ENCODE measurements at regions not wholly inside any gene's neighbourhood (a gene's known extent, or its start where the extent isn't known, plus 50 kb on each side); places are given as distances from the start of the nearest gene placed in this dataset.
"Not testable (repeated sequence)": the region's sequence is repeated elsewhere in the genome, so short reads cannot be mapped to it uniquely, and the experiment has no call there.

DNA sequence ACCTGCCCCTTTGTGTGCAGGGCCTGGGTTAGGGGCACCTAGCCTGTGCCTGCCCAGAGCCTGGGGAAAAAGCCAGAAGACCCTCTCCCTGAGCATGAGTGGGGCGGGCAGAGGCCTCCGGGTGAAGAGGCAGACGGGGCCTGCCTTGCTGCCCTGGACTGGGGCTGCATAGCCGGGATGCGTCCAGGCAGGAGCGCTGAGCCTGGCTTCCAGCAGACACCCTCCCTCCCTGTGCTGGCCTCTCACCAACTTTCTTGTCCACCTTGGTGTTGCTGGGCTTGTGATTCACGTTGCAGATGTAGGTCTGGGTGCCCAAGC lies 216.1 kb downstream of the TMEM121 start:
- no peak overlapping the region for H3K4me3 ChIP-seq (ENCODE audit: low read depth, low read length)
- TF ChIP-seq, protein P1, sequence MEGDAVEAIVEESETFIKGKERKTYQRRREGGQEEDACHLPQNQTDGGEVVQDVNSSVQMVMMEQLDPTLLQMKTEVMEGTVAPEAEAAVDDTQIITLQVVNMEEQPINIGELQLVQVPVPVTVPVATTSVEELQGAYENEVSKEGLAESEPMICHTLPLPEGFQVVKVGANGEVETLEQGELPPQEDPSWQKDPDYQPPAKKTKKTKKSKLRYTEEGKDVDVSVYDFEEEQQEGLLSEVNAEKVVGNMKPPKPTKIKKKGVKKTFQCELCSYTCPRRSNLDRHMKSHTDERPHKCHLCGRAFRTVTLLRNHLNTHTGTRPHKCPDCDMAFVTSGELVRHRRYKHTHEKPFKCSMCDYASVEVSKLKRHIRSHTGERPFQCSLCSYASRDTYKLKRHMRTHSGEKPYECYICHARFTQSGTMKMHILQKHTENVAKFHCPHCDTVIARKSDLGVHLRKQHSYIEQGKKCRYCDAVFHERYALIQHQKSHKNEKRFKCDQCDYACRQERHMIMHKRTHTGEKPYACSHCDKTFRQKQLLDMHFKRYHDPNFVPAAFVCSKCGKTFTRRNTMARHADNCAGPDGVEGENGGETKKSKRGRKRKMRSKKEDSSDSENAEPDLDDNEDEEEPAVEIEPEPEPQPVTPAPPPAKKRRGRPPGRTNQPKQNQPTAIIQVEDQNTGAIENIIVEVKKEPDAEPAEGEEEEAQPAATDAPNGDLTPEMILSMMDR (IDR thresholded peaks at IDR 0.05; ENCODE audit: low read depth, low read length), result no peak

DNA sequence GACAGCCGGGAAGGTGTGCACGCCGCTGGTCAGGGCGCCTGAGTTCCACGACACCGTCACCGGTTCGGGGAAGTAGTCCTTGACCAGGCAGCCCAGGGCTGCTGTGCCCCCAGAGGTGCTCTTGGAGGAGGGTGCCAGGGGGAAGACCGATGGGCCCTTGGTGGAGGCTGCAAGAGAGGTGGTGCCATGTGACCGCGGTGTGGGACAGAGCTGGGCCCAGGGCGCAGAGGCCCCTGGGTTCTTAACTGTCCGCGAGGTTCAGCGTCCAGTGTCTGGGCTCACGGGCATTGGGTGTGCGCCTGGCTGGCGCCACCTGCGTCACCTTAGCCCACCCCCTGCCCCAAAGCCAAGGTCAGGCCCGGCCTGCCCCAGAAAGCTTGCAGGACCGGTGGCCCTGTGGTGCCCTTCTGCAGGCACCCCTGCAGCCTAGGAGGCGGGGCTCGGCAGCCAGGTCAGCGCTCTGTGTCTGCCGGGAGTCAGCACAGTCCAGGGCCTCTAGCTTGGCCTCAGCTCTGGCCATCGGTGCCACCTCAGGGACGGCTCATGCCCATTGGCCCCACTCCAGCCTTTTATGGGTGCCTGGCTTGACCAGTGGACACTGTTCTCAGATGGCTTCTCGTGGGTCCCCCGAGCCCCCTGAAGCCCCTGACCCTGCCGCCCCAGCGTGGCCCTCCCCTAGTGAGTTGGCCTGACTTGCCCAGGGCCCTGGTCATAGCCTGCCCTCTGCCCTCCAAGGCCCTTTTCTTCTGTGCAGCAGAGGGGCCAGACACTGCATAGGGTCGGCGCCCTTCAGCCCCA lies 216.7 kb downstream of the TMEM121 start:
- not testable (repeated sequence) for H3K4me3 ChIP-seq (ENCODE audit: low read depth, low read length)

DNA sequence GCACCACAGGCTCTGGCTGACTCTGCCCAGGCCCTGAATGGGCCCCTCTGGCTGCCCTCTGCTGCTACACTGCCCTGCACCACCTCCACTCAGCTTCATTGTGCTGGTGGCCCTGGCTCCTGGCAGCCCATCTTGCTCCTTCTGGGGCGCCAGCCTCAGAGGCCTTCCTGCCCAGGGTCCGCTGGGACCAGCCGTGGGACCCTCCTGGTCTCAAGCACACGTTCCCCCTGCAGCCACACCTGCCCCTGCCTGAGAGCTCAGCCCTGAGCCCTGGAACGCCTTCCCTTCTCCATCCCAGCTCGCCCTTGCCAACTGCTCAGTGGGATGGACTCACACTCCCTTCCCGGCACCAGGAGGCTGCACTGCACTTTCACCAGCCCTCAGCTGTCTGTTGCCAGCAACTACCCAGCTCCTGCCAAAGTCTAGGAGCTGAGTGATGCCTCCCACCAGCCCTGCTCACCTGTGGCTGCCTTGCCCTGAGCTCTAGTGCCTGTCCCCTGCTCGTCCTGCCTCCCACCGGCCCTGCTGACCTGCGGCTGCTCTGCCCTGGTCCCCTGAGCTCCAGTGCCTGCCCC lies 217.9 kb downstream of the TMEM121 start:
- not testable (repeated sequence) for H3K4me3 ChIP-seq (ENCODE audit: low read depth, low read length)

DNA sequence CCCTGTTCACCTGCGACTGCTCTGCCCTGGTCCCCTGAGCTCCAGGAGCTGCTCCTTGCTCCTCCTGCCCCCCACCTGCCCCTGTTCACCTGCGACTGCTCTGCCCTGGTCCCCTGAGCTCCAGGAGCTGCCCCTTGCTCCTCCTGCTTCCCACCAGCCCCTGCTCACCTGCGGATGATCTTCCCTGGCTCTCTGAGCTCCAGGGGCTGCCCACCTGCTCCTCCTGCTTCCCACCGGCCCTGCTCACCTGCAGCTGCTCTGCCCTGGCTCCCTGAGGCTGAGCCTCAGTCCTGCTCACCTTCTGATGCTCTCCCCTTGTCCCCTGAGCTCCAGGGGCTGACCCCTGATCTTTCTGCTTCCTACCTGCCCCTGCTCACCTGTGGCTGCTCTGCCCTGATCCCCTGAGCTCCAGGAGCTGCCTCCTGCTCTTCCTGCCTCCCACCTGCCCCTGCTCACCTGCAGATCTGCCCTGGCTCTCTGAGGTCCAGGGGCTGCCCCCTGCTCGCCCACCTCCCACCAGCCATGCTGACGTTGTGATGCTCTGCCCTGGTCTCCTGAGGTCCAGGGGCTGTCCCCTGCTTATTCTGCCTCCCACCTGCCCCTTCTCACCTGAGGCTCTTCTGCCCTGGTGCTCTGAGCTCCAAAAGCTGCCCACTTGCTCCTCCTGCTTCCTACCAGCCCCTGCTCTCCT lies 219.2 kb downstream of the TMEM121 start:
- no peak overlapping the region for H3K4me3 ChIP-seq (ENCODE audit: low read depth, low read length)
- TF ChIP-seq, protein P1 (IDR thresholded peaks at IDR 0.05; ENCODE audit: low read depth, low read length), result no peak

DNA sequence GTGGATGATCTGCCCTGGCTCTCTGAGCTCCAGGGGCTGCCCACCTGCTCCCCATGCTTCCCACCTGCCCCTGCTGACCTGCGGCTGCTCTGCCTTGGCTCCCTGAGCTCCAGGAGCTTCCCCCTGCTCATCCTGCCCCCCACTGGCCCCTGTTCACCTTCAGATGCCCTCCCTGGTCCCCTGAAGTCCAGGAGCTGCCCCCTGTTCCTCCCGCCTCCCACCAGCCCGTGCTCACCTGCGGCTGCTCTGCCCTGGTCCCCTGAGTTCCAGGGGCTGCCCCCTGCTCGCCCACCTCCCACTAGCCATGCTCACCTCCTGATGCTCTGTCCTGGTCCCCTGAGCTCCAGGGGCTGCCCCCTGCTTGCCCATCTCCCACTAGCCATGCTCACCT lies 219.7 kb downstream of the TMEM121 start:
- TF ChIP-seq, protein P1 (IDR thresholded peaks at IDR 0.05; ENCODE audit: low read depth, low read length), result no peak
- H3K4me3 ChIP-seq (ENCODE audit: low read depth, low read length), result no peak overlapping the region

DNA sequence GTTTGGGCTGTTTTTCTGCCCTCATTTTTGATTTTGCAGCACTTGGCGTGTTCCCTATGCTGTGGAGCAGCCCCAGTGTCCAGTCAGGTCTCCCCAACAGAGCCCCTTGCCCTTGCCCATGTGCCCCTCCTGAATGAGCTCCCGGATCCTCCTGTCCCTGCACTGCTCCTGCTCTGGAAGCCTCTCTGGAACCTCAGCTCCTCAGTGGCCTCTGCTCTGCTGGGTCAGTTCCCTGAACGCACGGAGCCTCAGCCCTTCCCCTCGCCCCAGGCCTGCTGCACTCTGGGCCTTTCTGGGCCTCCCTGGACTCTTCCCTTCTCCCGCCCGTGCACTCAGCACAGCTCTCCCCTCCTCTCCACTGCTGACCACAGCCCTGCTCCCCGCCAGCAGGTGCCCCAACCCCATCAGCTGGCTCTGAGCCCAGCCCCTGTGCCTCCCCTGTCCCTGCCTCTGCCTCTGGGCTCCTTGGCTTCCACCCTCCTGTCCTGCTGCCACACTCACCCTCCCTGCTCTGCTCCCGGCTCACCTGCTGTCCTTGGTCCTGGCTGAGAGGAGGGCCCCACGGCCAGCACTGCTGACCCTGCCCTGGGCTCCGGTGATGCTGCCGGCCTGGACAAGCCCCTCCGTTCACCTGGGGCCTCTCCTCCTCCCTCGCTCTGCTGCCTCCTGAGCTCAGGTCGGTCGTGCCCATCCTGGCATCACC lies 220.6 kb downstream of the TMEM121 start:
- not testable (repeated sequence) for H3K4me3 ChIP-seq (ENCODE audit: low read depth, low read length)

DNA sequence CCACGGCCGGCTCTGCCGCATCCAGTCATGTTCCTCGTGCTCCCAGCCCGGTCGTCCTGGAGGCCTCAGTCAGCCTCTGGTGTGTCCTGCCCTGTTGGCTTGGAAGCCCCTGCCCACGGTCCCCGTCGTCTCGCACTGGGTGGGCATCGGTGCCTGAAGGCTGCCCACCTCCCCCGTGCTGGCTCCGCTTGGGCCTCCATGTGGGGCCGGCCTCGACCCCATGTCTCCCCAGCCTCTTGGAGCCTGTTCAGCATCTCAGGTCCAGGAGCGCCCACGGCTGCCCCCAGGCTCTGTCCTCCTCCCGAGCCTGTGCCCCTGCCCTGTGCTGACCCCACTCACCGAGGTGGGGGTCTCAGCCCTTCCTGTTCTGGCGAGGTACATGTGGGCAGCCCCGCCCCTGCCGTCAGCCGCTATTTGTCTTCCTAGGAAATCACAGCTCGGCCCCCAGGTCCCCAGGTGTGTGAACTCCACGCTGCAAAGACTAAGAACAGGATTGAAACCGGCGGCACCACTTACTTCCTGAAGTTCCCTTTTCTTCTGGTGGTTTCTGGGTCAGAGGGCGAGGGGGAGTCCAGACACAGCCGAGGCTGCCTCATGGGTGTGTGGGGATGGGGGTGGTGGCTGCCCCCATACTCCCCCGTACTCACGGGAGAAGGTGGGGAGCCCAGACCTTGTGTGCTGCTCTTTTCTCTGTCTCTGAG lies 221.3 kb downstream of the TMEM121 start:
- not testable (repeated sequence) for H3K4me3 ChIP-seq (ENCODE audit: low read depth, low read length)

DNA sequence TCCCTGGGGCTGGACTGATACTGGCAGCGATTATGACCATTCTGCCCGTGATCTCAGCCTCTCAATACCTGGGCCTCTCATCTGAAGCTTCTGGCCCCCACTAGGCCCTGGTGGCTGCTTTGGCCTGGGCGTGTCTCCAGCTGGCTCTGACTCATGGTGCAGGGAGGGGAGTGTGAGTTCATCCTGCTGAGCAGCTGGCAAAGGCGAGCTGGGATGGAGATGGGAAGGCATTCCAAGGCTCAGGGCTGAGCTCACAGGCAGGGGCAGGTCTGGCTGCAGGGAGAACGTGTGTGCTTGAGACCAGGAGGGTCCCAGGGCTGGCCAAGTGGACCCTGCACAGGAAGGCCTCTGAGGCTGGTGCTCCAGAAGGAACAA lies 221.8 kb downstream of the TMEM121 start:
- TF ChIP-seq, protein P1 (IDR thresholded peaks at IDR 0.05; ENCODE audit: low read depth, low read length), result no peak
- H3K4me3 ChIP-seq (ENCODE audit: low read depth, low read length), result no peak overlapping the region

DNA sequence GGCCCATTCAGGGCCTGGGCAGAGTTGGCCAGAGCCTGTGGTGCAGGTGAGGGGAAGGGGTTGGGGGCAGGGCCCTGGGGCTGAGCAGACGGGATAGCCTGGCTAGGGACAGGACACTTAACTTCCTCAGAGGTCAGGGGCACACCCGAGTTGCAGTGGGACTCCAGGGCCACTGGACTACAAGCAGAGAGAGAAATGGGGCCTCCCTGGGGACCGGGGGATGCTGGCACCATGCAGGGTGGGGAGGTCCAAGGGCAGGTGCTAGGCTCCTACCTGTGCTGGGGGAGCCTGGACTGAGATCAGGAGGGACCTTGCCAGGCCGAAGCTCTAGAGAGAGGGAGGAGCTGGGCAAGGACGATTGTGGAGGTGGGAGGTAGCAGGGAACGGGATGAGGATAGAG lies 222.3 kb downstream of the TMEM121 start:
- not testable (repeated sequence) for H3K4me3 ChIP-seq (ENCODE audit: low read depth, low read length)

DNA sequence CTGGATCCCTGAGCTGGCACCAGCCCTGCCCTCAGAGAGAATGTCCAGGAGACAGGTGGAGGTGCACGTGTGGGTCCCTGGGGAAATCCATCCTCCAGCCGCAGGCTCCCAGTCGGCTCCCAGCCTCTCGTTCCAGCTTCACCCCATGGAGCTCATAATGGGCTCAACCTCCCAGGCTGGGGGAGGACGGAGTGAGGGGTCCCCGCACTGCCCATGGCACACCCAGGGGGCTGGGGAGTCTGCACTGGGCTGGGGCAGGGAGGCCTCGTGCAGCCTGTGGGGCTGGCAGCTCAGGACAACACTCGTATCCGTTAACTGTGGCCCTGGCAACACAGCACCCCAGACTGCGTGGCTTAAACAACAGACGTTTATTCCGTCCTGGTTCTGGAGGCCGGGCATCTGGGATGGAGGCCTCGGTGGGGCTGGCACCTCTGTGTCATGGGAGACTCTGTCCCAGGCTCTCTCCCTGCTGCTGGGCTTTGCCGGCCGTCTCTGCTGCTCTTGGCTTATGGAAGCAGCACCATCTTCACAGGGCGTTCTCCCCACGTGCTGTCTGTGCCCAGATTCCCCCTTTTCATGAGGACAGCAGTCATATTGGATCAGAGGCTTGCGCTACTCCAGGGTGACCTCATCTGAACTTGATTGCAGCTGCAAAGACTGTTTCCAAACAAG lies 223.6 kb downstream of the TMEM121 start:
- H3K4me3 ChIP-seq (ENCODE audit: low read depth, low read length), result not testable (repeated sequence)

DNA sequence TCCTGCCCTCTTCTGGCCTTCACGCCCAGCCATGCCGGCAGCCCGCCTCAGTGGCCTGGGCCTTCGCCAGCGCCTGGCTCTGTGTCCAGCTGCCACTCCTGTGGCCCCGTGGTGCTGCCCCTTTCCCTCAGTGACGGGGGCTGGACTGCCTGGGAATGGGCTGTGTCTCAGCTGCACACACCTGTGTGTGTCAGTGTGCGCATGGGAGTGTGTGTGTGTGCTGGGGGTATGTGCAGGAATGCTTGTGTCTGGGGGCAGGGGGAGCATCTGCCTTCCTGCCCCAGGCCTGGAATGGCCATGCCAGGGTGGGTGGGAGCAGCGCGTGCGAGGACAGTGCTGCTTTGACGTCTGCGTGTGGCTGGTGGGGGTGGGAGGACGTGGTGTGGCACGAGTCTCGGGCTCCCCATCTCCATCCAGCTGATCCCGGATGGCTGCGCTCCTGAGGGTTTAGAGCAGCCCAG lies 224.9 kb downstream of the TMEM121 start:
- H3K4me3 ChIP-seq (ENCODE audit: low read depth, low read length), result not testable (repeated sequence)

DNA sequence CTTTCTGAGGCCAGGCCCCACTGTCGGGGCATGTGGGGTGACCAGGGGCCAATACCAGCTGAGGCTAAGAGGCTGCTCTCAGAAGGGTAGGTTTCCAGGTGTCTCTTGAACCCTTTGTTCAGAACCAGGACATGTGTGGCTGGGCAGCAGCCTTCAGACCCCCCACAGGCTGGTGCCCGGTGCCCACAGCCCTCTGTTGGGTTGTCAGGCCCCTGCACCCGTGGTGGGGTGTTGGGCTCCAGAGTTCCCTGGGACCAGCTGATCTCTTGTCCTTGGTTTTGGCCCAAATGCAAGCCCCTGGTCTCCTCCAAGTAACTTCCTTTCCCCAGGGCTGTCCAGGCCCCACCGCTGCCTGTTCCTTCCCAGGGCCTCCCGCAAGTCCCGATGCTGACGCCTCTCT lies 226.0 kb downstream of the TMEM121 start:
- H3K4me3 ChIP-seq (ENCODE audit: low read depth, low read length), result not testable (repeated sequence)
